Gastroesophageal sphincter (tissue), 3 donors: ENCODE measurements at regions not wholly inside any gene's neighbourhood (a gene's known extent, or its start where the extent isn't known, plus 50 kb on each side); places are given as distances from the start of the nearest gene placed in this dataset.

Source experiments
- EP300 ChIP-seq: sonication (generic); formaldehyde crosslinking; IDR thresholded peaks from one replicate; pipeline ENCODE4 v1.6.1; 2017; ENCODE audit warnings: antibody characterized with exemption, mild to moderate bottlenecking
- POLR2A ChIP-seq, 2 donors: fragments of 450-650 bp; IDR thresholded peaks; one replicate each; pipeline ENCODE4 v1.6.1; 2017; ENCODE audit warnings: antibody characterized with exemption in 2 of 2, mild to moderate bottlenecking in 2 of 2, moderate library complexity in 1 of 2
- POLR2AphosphoS5 ChIP-seq: sonication (generic); formaldehyde crosslinking; IDR thresholded peaks from one replicate; pipeline ENCODE4 v1.6.1; 2017; ENCODE audit warnings: antibody characterized with exemption
- TF ChIP-seq, protein P1 (sequence below), 4 experiments: fragments of 200-600 bp in 2 of 4; fragments of 450-650 bp in 2 of 4; sonication (generic) in 1 of 4; IDR thresholded peaks; one replicate each; pipeline ENCODE4 v1.5.1; 2017 to 2019; ENCODE audit warnings: antibody characterized with exemption in 4 of 4, mild to moderate bottlenecking in 2 of 4, moderate library complexity in 2 of 4

DNA sequence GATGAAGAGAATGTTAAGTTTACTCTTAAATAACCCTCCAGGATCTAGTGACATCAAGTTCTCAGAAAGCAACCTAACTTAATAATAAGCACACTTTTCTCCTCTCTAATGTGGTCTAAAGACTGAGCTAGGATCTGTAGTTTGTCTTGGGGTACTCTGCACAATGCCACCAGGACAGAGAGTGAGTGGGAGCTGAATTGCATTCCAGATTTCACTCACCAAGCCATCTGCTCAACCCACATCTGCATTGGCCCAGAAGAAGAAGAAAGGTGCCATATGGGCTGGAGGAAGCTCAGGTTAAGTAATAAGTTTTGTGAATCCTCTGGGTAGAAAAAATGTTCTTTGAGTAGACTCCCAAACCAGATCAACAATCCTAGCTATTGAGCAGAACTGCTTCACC lies 384.6 kb downstream of the PPP3CA start:
- TF ChIP-seq, protein P1, sequence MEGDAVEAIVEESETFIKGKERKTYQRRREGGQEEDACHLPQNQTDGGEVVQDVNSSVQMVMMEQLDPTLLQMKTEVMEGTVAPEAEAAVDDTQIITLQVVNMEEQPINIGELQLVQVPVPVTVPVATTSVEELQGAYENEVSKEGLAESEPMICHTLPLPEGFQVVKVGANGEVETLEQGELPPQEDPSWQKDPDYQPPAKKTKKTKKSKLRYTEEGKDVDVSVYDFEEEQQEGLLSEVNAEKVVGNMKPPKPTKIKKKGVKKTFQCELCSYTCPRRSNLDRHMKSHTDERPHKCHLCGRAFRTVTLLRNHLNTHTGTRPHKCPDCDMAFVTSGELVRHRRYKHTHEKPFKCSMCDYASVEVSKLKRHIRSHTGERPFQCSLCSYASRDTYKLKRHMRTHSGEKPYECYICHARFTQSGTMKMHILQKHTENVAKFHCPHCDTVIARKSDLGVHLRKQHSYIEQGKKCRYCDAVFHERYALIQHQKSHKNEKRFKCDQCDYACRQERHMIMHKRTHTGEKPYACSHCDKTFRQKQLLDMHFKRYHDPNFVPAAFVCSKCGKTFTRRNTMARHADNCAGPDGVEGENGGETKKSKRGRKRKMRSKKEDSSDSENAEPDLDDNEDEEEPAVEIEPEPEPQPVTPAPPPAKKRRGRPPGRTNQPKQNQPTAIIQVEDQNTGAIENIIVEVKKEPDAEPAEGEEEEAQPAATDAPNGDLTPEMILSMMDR (IDR thresholded peaks at IDR 0.05) = no peak
- TF ChIP-seq POLR2AphosphoS5 (no peak), POLR2A (IDR thresholded peaks at IDR 0.05) (no peak), EP300 (no peak)
